ENCODE measurements at regions not wholly inside any gene's neighbourhood (a gene's known extent, or its start where the extent isn't known, plus 50 kb on each side); places are given as distances from the start of the nearest gene placed in this dataset.
"Not testable (repeated sequence)": the region's sequence is repeated elsewhere in the genome, so short reads cannot be mapped to it uniquely, and the experiment has no call there.

DNA sequence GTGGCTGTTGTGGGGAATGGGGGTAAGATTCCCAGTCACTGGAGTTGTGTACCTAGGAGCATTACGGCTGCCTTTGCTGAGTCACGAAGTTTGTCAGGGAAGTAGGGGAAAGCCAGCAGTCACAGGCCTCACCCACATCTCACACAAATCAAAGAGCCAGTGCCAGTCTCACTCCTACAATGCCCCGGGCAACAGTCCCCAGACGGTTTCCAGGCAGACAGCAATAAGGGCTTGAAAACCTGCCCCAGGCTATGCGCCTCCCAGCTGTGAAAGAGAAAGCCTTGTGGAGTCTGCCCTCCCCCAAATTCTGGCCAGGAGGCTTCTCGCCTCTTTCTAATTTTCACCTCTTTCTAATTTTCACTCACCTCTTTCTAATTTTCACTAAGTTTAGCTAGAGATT, 142.3 kb upstream of the EDNRB start:
- Histone ChIP-seq H3K4me3 (ENCODE audit: low read depth, low read length) (no peak overlapping the region), H3K27me3 (ENCODE audit: control insufficient read depth, insufficient read depth, low read length) (no peaks in the 10 kb centered on the region), H2AFZ (no peak overlapping the region), H3K79me2 (no peaks in the 10 kb centered on the region), H3K27ac (no peak overlapping the region), H3K36me3 (ENCODE audit: control insufficient read depth, insufficient read depth, low read length) (no peaks in the 10 kb centered on the region), H3K9me3 (ENCODE audit: control insufficient read depth, low read length) (no peaks in the 10 kb centered on the region), H3K9ac (no peak overlapping the region), H3K4me1 (no peaks in the 10 kb centered on the region), H3K4me2 (ENCODE audit: low read length) (no peak overlapping the region)
- TF ChIP-seq, protein P1, sequence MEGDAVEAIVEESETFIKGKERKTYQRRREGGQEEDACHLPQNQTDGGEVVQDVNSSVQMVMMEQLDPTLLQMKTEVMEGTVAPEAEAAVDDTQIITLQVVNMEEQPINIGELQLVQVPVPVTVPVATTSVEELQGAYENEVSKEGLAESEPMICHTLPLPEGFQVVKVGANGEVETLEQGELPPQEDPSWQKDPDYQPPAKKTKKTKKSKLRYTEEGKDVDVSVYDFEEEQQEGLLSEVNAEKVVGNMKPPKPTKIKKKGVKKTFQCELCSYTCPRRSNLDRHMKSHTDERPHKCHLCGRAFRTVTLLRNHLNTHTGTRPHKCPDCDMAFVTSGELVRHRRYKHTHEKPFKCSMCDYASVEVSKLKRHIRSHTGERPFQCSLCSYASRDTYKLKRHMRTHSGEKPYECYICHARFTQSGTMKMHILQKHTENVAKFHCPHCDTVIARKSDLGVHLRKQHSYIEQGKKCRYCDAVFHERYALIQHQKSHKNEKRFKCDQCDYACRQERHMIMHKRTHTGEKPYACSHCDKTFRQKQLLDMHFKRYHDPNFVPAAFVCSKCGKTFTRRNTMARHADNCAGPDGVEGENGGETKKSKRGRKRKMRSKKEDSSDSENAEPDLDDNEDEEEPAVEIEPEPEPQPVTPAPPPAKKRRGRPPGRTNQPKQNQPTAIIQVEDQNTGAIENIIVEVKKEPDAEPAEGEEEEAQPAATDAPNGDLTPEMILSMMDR (IDR thresholded peaks at IDR 0.05), result no peak

DNA sequence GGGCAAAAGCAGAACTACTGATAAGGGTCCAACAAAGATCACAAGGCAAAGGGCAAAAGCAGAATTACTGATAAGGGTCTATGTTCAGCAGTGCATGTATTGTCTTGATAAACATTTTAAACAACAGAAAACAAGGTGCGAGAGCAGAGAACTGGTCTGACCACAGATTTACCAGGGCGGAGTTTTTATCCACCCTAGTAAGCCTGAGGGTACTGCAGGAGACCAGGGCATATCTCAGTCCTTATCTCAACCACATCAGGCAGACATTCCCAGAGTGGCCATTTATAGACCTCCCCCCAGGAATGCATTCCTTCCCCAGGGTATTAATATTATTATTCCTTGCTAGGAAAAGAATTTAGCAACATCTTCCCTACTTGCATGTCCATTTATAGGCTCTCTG, 138.2 kb upstream of the EDNRB start:
- not testable (repeated sequence) for H3K9ac ChIP-seq

DNA sequence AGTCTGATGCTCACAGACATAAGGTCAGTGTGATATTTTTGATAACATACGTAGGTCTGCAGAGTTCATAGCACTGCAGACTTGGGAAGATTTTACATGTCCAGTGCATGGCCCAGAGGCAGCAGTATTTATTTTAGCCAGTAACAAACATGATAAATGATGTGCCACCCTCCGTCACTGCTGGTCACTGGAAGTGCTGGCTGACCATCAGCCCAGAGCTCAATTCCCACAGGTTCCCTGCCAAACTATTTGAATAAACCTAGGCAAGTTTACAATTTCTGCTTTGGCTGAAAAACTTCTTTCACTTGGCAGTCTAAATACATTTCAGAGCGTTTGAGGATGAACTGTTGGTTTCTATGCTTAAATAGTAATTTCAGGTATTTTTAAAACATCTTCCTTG, 135.5 kb upstream of the EDNRB start:
- no peaks in the 10 kb centered on the region for H3K27me3 ChIP-seq (ENCODE audit: control insufficient read depth, insufficient read depth, low read length)
- no peaks in the 10 kb centered on the region for H3K9me3 ChIP-seq (ENCODE audit: control insufficient read depth, low read length)
- H3K4me2 ChIP-seq (ENCODE audit: low read length), result no peak overlapping the region
- H3K79me2 ChIP-seq, result no peaks in the 10 kb centered on the region
- no peak overlapping the region for H3K4me3 ChIP-seq (ENCODE audit: low read depth, low read length)
- no peaks in the 10 kb centered on the region for H3K36me3 ChIP-seq (ENCODE audit: control insufficient read depth, insufficient read depth, low read length)
- H3K9ac ChIP-seq, result no peak overlapping the region
- H3K4me1 ChIP-seq, result no peaks in the 10 kb centered on the region
- no peak overlapping the region for H2AFZ ChIP-seq
- no peak overlapping the region for H3K27ac ChIP-seq
- TF ChIP-seq, protein P1 (IDR thresholded peaks at IDR 0.05), result no peak

More for the DNA sequence above, 138.2 kb upstream of the EDNRB start:
- H3K4me2 ChIP-seq (ENCODE audit: low read length); H3K27me3 ChIP-seq (ENCODE audit: control insufficient read depth, insufficient read depth, low read length); H3K4me1 ChIP-seq; H3K4me3 ChIP-seq (ENCODE audit: low read depth, low read length); H2AFZ ChIP-seq; H3K79me2 ChIP-seq; H3K27ac ChIP-seq; H3K9me3 ChIP-seq (ENCODE audit: control insufficient read depth, low read length); H3K36me3 ChIP-seq (ENCODE audit: control insufficient read depth, insufficient read depth, low read length): not testable (repeated sequence)

DNA sequence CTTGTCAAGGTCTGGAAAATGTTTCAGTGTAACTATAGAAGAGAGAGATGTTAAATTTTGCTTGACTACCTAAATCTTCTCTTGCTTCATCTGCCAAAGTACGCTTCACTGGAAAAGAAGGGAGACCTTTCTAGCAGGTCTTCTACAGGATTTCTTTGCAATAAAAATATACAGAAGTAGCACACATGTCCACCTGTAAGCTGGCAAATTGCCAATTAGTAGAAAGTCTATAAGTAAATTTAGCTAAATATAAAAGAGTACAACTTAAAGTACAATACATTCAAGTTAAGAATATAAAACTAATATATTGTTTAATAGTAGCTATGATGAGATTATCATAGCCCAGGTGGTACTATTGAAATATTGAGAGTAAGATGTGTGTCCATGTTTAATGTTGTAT, 128.5 kb upstream of the EDNRB start:
- Histone ChIP-seq H2AFZ (no peak overlapping the region), H3K27me3 (ENCODE audit: control insufficient read depth, insufficient read depth, low read length) (no peaks in the 10 kb centered on the region), H3K36me3 (ENCODE audit: control insufficient read depth, insufficient read depth, low read length) (no peaks in the 10 kb centered on the region), H3K4me3 (ENCODE audit: low read depth, low read length) (no peak overlapping the region), H3K9me3 (ENCODE audit: control insufficient read depth, low read length) (no peaks in the 10 kb centered on the region), H3K4me2 (ENCODE audit: low read length) (no peak overlapping the region), H3K79me2 (no peaks in the 10 kb centered on the region), H3K4me1 (no peaks in the 10 kb centered on the region), H3K9ac (no peak overlapping the region), H3K27ac (no peak overlapping the region)
- TF ChIP-seq, protein P1 (IDR thresholded peaks at IDR 0.05), result no peak

DNA sequence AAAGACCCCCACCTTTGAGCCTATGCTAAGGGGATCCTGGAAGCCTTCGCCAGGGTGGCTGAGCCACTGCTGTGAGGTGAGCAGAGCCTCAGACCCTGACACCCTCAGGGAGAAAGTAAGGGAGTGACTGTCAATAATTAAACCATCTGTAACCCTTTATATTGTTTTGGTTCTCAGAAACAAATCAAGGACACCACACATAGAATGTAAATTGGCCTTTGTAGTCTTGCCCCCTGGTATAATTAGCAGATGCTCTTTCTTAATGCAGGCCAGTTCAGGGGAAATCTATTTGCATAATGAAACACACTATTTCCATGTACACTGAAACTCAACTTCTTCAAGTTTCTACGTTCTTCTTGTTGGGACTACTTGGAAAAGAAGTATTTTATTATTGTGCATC, 127.7 kb upstream of the EDNRB start:
- Histone ChIP-seq H3K27me3 (ENCODE audit: control insufficient read depth, insufficient read depth, low read length) (no peaks in the 10 kb centered on the region), H3K79me2 (no peaks in the 10 kb centered on the region), H3K4me3 (ENCODE audit: low read depth, low read length) (no peak overlapping the region), H3K4me1 (no peaks in the 10 kb centered on the region), H3K36me3 (ENCODE audit: control insufficient read depth, insufficient read depth, low read length) (no peaks in the 10 kb centered on the region), H3K27ac (no peak overlapping the region), H3K9ac (no peak overlapping the region), H3K9me3 (ENCODE audit: control insufficient read depth, low read length) (no peaks in the 10 kb centered on the region), H3K4me2 (ENCODE audit: low read length) (no peak overlapping the region), H2AFZ (no peak overlapping the region)
- TF ChIP-seq, protein P1 (IDR thresholded peaks at IDR 0.05), result no peak

Measured in parathyroid adenoma (tissue), 2 donors.